Neural cell (in vitro differentiated cells): ENCODE measurements at regions not wholly inside any gene's neighbourhood (a gene's known extent, or its start where the extent isn't known, plus 50 kb on each side); places are given as distances from the start of the nearest gene placed in this dataset.

Source experiments
- H2AFZ ChIP-seq: fragments of 200-600, 300-800 bp; sonication (generic), shearing (Covaris generic); 2 replicates; pipeline ENCODE4 v1.6.0; 2014; ENCODE audit warnings: low read depth, mild to moderate bottlenecking, antibody characterized with exemption, low read length, moderate library complexity
- H3F3A ChIP-seq: fragments of 200-600 bp; shearing (Covaris generic); 2 replicates; pipeline ENCODE4 v1.6.1; 2016; ENCODE audit warnings: mild to moderate bottlenecking, moderate library complexity, mixed read lengths, antibody characterized with exemption, low read length; ENCODE audit not compliant: insufficient read depth, poor library complexity, severe bottlenecking
- H3K27ac ChIP-seq: fragments of 200-600, 300-800 bp; sonication (generic), shearing (Covaris generic); 2 replicates; pipeline ENCODE4 v1.5.1; 2014; ENCODE audit warnings: mild to moderate bottlenecking, low read length, moderate library complexity
- H3K27me3 ChIP-seq: fragments of 300-800, 200-600 bp; sonication (generic), shearing (Covaris generic); 2 replicates; pipeline ENCODE4 v1.6.0; 2014; ENCODE audit warnings: mild to moderate bottlenecking, low read depth, low read length, moderate library complexity; ENCODE audit not compliant: insufficient read depth
- H3K36me3 ChIP-seq: fragments of 300-800, 200-600 bp; sonication (generic), shearing (Covaris generic); 2 replicates; pipeline ENCODE4 v1.5.1; 2014; ENCODE audit warnings: mild to moderate bottlenecking, antibody characterized with exemption, low read length, moderate library complexity; ENCODE audit not compliant: insufficient read depth
- H3K4me2 ChIP-seq: fragments of 300-800, 200-600 bp; sonication (generic), shearing (Covaris generic); 2 replicates; pipeline ENCODE4 v1.6.0; 2014; ENCODE audit warnings: mild to moderate bottlenecking, low read length
- H3K4me3 ChIP-seq: fragments of 300-800, 200-600 bp; sonication (generic), shearing (Covaris generic); 2 replicates; pipeline ENCODE4 v1.5.1; 2014; ENCODE audit warnings: mild to moderate bottlenecking, low read length, moderate library complexity
- H3K79me2 ChIP-seq: fragments of 200-600 bp; shearing (Covaris generic); replicated peaks from 2 replicates; pipeline ENCODE4 v1.6.0; 2014; ENCODE audit warnings: mild to moderate bottlenecking, low read length, moderate library complexity; ENCODE audit not compliant: insufficient read depth
- H3K9ac ChIP-seq: fragments of 300-800, 200-600 bp; sonication (generic), shearing (Covaris generic); 2 replicates; pipeline ENCODE4 v1.6.1; 2016; ENCODE audit warnings: mild to moderate bottlenecking, low read length, mixed read lengths
- H3K9me2 ChIP-seq: fragments of 200-600 bp; shearing (Covaris generic); 2 replicates; pipeline ENCODE4 v1.6.1; 2016; ENCODE audit warnings: mild to moderate bottlenecking, low read length, mixed read lengths; ENCODE audit not compliant: insufficient read depth
- H3K9me3 ChIP-seq: fragments of 200-600, 300-800 bp; sonication (generic), shearing (Covaris generic); 2 replicates; pipeline ENCODE4 v1.6.1; 2016; ENCODE audit warnings: mild to moderate bottlenecking, mixed run types, low read length, moderate library complexity, mixed read lengths
- H4K20me1 ChIP-seq: fragments of 200-600 bp; shearing (Covaris generic); 2 replicates; pipeline ENCODE4 v1.6.1; 2016; ENCODE audit warnings: mild to moderate bottlenecking, mixed run types; ENCODE audit not compliant: insufficient read depth
- EP300 ChIP-seq: fragments of 450-650 bp; conservative IDR thresholded peaks from 2 replicates; pipeline ENCODE4 v1.6.1; 2014; ENCODE audit warnings: antibody characterized with exemption, mild to moderate bottlenecking, moderate library complexity; ENCODE audit not compliant: poor library complexity, severe bottlenecking
- EZH2 ChIP-seq: fragments of 200-600, 300-800 bp; shearing (Covaris generic), sonication (generic); IDR thresholded peaks from 2 replicates; pipeline ENCODE4 v1.6.1; 2014; ENCODE audit warnings: antibody characterized with exemption, low read length, borderline replicate concordance, mild to moderate bottlenecking; ENCODE audit not compliant: insufficient read depth, poor library complexity, severe bottlenecking
- MXI1 ChIP-seq: fragments of 450-650 bp; conservative IDR thresholded peaks from 2 replicates; pipeline ENCODE4 v1.6.1; 2014; ENCODE audit warnings: antibody characterized with exemption, mild to moderate bottlenecking; ENCODE audit not compliant: poor library complexity, severe bottlenecking
- POLR2AphosphoS5 ChIP-seq: IDR thresholded peaks from 2 replicates; pipeline ENCODE4 v1.6.1; 2012
- RAD21 ChIP-seq: fragments of 450-650 bp; conservative IDR thresholded peaks from 2 replicates; pipeline ENCODE4 v1.6.1; 2014; ENCODE audit warnings: antibody characterized with exemption, mild to moderate bottlenecking, moderate library complexity
- SMC3 ChIP-seq: fragments of 450-650 bp; conservative IDR thresholded peaks from 2 replicates; pipeline ENCODE4 v1.6.1; 2014; ENCODE audit warnings: antibody characterized with exemption, mild to moderate bottlenecking, moderate library complexity; ENCODE audit not compliant: poor library complexity
- TAF1 ChIP-seq: IDR thresholded peaks from 2 replicates; pipeline ENCODE4 v1.6.1; 2012; ENCODE audit warnings: low read depth
- TF ChIP-seq, protein P1 (sequence below): IDR thresholded peaks from 2 replicates; pipeline ENCODE4 v1.6.1; 2012; ENCODE audit warnings: borderline replicate concordance
- TF ChIP-seq, protein P2 (sequence below): fragments of 450-650 bp; IDR thresholded peaks from 2 replicates; pipeline ENCODE4 v1.5.1; 2014; ENCODE audit warnings: antibody characterized with exemption, mild to moderate bottlenecking, moderate library complexity; ENCODE audit not compliant: poor library complexity, severe bottlenecking

DNA sequence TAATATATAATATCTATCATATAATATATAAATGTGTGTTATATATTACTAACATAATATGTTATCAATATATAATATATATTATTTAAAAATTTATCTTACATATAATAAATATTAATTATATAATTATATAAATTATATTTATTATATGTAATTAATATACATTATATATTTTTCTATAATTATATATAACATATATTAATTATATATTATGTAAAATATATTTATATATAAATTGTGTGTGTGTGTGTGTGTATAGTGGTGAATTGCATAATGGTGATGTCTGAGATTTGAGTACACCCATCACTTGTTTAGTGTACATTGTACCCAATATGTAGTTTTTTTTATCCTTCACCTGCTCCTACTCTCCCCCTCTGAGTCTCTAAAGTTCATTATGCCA lies 205.9 kb upstream of the KCNG1 start:
- no peaks in the 10 kb centered on the region for H3K36me3 ChIP-seq
- H4K20me1 ChIP-seq = no peaks in the 10 kb centered on the region
- no peaks in the 10 kb centered on the region for H3K79me2 ChIP-seq
- H3F3A ChIP-seq = peaks cover 4% of the 10 kb centered on the region
- no peaks in the 10 kb centered on the region for H3K9me2 ChIP-seq
- no peak overlapping the region for H3K27ac ChIP-seq
- H3K4me3 ChIP-seq = no peak overlapping the region
- H3K4me2 ChIP-seq = no peak overlapping the region
- no peak overlapping the region for H2AFZ ChIP-seq
- no peak overlapping the region for H3K9ac ChIP-seq
- TF ChIP-seq POLR2AphosphoS5 = no peak
- no peak for TF ChIP-seq MXI1
- no peak for TF ChIP-seq EZH2
- TF ChIP-seq EP300 = no peak
- no peak for TF ChIP-seq SMC3
- TF ChIP-seq, protein P1, sequence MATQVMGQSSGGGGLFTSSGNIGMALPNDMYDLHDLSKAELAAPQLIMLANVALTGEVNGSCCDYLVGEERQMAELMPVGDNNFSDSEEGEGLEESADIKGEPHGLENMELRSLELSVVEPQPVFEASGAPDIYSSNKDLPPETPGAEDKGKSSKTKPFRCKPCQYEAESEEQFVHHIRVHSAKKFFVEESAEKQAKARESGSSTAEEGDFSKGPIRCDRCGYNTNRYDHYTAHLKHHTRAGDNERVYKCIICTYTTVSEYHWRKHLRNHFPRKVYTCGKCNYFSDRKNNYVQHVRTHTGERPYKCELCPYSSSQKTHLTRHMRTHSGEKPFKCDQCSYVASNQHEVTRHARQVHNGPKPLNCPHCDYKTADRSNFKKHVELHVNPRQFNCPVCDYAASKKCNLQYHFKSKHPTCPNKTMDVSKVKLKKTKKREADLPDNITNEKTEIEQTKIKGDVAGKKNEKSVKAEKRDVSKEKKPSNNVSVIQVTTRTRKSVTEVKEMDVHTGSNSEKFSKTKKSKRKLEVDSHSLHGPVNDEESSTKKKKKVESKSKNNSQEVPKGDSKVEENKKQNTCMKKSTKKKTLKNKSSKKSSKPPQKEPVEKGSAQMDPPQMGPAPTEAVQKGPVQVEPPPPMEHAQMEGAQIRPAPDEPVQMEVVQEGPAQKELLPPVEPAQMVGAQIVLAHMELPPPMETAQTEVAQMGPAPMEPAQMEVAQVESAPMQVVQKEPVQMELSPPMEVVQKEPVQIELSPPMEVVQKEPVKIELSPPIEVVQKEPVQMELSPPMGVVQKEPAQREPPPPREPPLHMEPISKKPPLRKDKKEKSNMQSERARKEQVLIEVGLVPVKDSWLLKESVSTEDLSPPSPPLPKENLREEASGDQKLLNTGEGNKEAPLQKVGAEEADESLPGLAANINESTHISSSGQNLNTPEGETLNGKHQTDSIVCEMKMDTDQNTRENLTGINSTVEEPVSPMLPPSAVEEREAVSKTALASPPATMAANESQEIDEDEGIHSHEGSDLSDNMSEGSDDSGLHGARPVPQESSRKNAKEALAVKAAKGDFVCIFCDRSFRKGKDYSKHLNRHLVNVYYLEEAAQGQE = no peak
- TF ChIP-seq TAF1 = no peak
- TF ChIP-seq, protein P2, sequence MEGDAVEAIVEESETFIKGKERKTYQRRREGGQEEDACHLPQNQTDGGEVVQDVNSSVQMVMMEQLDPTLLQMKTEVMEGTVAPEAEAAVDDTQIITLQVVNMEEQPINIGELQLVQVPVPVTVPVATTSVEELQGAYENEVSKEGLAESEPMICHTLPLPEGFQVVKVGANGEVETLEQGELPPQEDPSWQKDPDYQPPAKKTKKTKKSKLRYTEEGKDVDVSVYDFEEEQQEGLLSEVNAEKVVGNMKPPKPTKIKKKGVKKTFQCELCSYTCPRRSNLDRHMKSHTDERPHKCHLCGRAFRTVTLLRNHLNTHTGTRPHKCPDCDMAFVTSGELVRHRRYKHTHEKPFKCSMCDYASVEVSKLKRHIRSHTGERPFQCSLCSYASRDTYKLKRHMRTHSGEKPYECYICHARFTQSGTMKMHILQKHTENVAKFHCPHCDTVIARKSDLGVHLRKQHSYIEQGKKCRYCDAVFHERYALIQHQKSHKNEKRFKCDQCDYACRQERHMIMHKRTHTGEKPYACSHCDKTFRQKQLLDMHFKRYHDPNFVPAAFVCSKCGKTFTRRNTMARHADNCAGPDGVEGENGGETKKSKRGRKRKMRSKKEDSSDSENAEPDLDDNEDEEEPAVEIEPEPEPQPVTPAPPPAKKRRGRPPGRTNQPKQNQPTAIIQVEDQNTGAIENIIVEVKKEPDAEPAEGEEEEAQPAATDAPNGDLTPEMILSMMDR = no peak
- TF ChIP-seq RAD21 = no peak
- H3K27me3 ChIP-seq = no peaks in the 10 kb centered on the region
- H3K9me3 ChIP-seq = no peaks in the 10 kb centered on the region

DNA sequence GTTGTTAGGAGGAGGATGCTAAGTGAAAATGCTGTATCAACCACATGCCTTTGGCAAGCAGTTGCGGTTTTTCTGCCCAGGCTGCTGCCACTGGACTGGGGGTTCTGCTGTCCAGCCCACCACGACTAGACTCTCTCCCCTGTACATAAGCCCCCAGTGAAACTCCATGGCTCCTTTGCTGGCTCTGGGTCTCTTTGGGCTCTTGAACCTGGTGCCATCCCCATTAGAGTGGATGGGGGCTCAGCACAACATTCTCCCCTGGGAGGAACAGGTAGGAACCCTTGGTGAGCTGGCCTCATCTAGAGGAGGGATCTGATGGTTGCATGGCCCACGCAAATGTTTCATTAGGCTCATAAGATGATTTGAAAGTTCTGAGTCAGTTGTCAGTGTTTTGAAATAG lies 204.8 kb upstream of the KCNG1 start:
- Histone ChIP-seq H3K79me2 (no peaks in the 10 kb centered on the region), H3K9ac (no peak overlapping the region), H3K9me3 (no peaks in the 10 kb centered on the region), H3K9me2 (no peaks in the 10 kb centered on the region), H3K4me3 (no peak overlapping the region), H2AFZ (no peak overlapping the region), H3K4me2 (no peak overlapping the region), H3K36me3 (no peaks in the 10 kb centered on the region), H3K27ac (no peak overlapping the region), H3F3A (peaks cover 4% of the 10 kb centered on the region), H4K20me1 (no peaks in the 10 kb centered on the region), H3K27me3 (no peaks in the 10 kb centered on the region)
- TF ChIP-seq EZH2 (no peak), RAD21 (no peak), SMC3 (no peak), EP300 (no peak), MXI1 (no peak), POLR2AphosphoS5 (no peak), TAF1 (no peak)
- TF ChIP-seq, protein P2 = no peak
- TF ChIP-seq, protein P1 = no peak
